ENCODE measurements at regions not wholly inside any gene's neighbourhood (a gene's known extent, or its start where the extent isn't known, plus 50 kb on each side); places are given as distances from the start of the nearest gene placed in this dataset.
"Not testable (repeated sequence)": the region's sequence is repeated elsewhere in the genome, so short reads cannot be mapped to it uniquely, and the experiment has no call there.

DNA sequence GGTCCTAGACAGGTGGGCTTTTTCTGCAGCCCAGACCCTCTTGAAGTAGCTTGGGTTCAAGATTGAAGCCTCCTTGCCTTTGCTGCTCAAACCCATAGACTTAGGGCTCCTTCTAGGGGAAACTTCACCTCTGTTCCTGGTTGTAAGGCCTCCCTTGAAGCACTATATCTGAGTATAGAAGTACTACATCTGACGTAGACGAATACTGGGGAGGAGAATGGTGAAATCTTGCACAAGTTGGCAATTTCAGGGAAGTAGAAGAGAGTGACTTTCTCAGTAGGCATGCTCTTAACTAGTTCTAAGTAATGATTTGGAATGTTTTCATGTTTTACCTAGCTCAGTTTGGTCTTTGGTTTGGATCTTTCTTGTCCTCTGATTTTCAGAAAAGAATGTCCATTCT lies 71.7 kb upstream of the ZNG1B start:
- TF ChIP-seq ZNF747 (CRISPR knock-in tag; IDR thresholded peaks at IDR 0.05; ENCODE audit: borderline replicate concordance); ERF (CRISPR knock-in tag; IDR thresholded peaks at IDR 0.05); RAD51 (IDR thresholded peaks at IDR 0.05; ENCODE audit: borderline replicate concordance); JARID2 (CRISPR knock-in tag; IDR thresholded peaks at IDR 0.05; ENCODE audit: insufficient replicate concordance): not testable (repeated sequence)
